ENCODE measurements at regions not wholly inside any gene's neighbourhood (a gene's known extent, or its start where the extent isn't known, plus 50 kb on each side); places are given as distances from the start of the nearest gene placed in this dataset.
A peak's percentile ranks its signal among the peaks of the same experiment; 100 is the strongest.

GRCh38 chr7:3230908-3231307 lies 70.1 kb upstream of the SDK1 start:
- DNase-seq (ENCODE audit: low read depth), result no peak

DNA sequence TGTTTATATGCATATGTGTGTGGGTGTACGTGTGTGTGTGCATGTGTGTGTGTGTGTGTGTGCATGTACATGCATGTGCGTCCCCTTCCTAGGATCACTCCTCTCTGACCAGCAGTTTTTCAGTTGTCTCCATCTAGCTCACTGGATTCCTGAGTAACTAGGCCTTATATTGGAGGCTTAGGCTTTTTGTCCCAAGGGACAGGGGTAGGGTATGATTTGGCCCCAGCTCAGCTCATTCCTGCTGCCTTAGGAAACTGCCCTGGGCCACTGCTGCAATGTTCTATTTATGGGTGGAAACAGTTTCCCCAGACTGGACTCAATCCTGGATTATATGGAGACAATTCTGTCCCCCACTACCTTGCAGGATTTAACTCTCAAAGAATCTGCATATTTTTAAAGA lies 68.8 kb upstream of the SDK1 start:
- DNase-seq (ENCODE audit: low read depth), result no peak

DNA sequence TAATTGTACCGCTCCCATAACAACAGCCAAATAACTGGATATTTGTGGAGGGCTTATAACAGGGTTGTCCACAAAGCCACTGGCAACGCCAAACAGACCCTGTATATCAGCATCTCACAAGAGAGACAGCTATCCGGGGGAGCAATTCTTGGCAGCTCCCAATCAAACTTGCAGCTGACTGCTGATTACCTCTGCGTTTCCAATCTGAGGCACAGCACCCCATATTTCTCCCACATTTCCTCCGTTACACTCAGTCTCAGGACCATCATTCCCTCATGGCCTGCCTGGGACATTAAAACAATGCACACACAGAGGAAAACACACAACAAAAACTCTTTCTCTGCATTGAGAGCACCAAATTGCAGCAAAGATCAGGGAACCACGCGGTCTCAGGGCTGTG lies 67.8 kb upstream of the SDK1 start:
- no peak for DNase-seq (ENCODE audit: low read depth)

DNA sequence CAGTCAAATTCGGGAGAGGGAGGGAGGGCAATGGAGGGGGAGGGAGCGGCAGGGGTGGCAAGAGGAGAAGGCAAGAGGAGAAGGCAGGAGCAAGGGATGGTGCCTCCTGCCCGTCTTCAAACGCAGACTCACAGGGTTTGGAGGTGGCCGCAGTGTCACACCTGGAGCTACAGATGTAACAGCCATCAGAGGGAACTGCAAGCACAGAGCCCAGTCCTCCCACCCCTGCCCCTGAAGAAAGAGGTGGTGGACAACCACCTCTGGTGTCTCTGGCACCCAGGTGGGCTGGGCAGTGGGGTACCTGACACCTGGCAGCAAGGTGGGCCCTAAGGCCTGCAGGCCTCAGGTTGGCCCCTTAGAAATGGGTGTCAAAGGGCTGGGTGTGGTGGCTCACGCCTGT lies 67.0 kb upstream of the SDK1 start:
- no peak for DNase-seq (ENCODE audit: low read depth)

DNA sequence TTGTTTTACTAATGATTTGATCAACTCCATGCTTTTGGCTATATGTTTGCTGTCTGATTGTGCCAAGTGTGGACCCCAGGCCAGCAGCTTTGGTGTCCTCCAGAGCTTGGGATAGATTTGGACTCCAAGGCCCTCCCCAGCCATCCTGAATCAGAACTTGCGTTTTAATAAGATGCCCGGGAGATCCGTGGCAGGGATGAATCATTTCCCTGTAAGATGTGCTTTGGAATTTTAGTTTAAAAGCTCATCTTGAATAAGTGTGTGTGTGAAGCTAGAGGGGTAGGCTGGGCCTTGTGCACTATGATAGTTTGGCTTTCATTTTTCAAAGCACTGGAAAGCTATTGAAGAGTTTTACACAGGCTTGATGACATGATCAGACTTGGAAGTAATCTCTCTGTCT lies 66.2 kb upstream of the SDK1 start:
- DNase-seq (ENCODE audit: low read depth), result no peak

DNA sequence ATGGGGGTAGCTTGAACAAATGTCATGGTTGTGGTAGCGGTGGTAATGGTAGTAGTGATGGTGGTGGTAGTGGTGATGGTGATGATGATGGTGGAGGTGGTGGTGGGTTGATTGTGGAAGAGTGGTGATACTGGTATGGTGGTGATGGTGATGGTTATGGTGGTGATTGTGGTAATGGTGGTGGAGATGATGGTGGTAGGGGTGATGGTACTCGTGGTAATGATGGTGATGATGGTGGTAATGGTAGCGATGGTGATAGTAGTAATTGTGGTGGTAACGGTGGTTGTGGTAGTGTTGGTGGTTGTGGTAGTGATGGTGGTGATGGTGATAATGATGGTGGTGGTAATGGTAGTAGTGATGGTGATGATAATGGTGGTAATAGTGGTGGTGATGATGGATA lies 65.7 kb upstream of the SDK1 start:
- DNase-seq (ENCODE audit: low read depth), result no peak

- DNase-seq (ENCODE audit: low read depth), result no peak
These were observed 64.8 kb upstream of the SDK1 start for GRCh38 chr7:3236268-3236667.

GRCh38 chr7:3238525-3239210 lies 62.4 kb upstream of the SDK1 start:
- DNase-seq (ENCODE audit: low read depth), result no peak

- no peak for DNase-seq (ENCODE audit: low read depth)
These were observed 61.8 kb upstream of the SDK1 start for GRCh38 chr7:3239291-3239691.

GRCh38 chr7:3240826-3241430 lies 60.1 kb upstream of the SDK1 start:
- no peak for DNase-seq (ENCODE audit: low read depth)

DNA sequence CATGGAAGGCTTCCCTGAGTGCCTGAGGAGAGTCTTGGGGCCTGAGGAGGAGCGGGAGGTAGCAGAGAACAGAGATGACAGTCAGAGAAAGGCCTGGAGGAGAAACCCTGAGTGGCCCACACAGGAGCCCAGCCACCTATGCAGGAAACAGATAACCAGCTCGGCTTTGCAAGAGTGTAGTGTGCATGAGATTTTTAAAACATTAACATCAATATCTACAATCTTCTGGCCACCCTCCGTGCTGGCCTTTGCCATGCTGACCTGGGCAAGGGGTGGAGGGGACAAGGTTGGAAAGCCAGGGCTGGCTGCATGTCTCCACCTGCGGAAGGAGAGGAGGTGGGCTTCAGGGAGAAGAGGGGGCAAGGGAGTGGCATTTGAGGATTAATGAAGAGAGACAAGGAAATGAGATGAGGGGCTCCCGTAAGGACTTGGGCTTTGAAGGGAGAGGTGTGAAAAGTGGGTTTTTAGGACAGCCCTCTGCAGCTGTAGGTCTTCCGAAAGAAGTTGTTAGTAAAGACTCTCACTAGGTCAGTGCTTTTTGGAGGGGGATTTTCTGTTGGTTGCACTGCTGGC lies 59.3 kb upstream of the SDK1 start:
- DNase-seq (ENCODE audit: low read depth), result no peak

DNA sequence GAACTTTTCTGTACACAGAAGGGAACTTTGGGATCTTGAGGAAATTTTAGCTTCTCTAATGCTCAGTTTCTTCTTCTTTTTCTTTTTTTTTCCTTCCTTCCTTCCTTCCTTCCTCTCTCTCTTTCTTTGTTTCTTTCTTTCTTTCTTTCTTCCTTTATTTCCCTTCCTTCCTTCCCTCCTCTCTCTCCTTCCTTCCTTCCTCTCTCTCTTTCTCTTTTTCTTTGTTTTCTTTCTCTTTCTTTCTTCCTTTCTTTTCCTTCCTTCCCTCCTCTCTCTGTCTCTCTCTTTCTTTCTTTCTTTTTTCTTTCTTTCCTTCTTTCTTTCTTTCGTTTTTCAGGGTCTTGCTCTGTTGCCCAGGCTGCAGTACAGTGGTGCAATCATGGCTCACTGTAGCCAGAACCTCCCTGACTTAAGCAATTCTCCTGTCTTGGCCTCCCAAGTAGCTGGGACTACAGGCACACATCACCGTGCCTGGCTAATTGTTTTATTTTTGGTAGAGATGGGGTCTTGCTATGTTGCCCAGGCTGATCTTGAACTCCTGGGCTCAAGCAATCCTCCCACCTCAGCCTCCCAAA lies 58.6 kb upstream of the SDK1 start:
- DNase-seq (ENCODE audit: low read depth), result no peak

GRCh38 chr7:3243256-3243655 lies 57.8 kb upstream of the SDK1 start:
- DNase-seq (ENCODE audit: low read depth), result no peak

GRCh38 chr7:3243680-3244079 lies 57.4 kb upstream of the SDK1 start:
- no peak for DNase-seq (ENCODE audit: low read depth)

- peak; percentile 80 for DNase-seq (ENCODE audit: low read depth)
These were observed 56.7 kb upstream of the SDK1 start for GRCh38 chr7:3244241-3244814.

- no peak for DNase-seq (ENCODE audit: low read depth)
These were observed 56.0 kb upstream of the SDK1 start for GRCh38 chr7:3245077-3245476.

DNA sequence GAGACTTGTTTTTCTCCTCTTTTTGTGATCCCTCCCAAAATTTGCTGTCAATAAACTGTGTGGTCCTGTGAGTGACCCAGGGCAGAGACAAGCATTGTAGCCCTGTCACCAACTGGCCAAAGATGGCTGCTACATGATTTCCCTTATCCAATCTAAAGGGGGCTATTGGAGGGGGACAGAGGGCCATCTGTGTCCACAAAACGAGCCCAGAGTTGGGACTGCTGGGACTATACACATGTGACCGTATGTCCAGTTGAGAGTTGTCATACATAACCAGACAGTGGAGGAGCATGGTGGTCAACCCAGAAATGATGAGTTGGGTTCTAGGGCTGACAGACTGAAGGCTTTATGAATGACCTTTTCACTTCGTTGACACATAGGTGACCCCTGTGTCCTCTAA lies 55.3 kb upstream of the SDK1 start:
- DNase-seq (ENCODE audit: low read depth), result no peak

DNA sequence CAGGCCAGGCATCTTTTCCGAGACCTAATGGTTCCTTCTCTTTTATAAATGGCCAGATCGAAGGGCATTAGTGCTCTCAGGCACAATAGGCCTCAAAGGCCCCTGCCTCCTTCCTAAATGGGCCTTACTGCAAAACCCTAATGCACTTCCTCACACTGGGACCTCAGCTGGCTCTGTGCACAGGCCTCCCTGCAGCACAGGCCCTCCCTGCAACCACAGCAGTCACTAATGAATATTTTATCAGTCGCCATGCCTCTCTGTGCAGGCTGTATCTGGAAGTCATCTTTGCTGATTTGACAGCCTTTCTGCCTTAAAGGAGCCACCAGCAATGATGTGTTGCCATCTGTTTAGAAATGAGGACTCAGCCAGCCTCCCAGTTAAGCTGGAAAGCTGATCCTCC lies 54.9 kb upstream of the SDK1 start:
- DNase-seq (ENCODE audit: low read depth), result no peak

- no peak for DNase-seq (ENCODE audit: low read depth)
These were observed 54.4 kb upstream of the SDK1 start for GRCh38 chr7:3246651-3247050.

GRCh38 chr7:3250725-3251124 lies 50.3 kb upstream of the SDK1 start:
- no peak for DNase-seq (ENCODE audit: low read depth)

All from HT1080 (cell line).